SU-DHL-6 (cell line): ENCODE measurements at regions not wholly inside any gene's neighbourhood (a gene's known extent, or its start where the extent isn't known, plus 50 kb on each side); places are given as distances from the start of the nearest gene placed in this dataset.

ENCODE experiments used
- H2AFZ ChIP-seq: fragments of 200-600 bp; sonication (generic); 2 replicates; pipeline ENCODE4 v1.6.1; 2014; ENCODE audit warnings: low read depth, mild to moderate bottlenecking, moderate library complexity, mixed read lengths, antibody characterized with exemption, low read length; ENCODE audit not compliant: severe bottlenecking
- H3F3A ChIP-seq: fragments of 200-600 bp; shearing (Covaris generic); 2 replicates; pipeline ENCODE4 v1.6.0; 2016; ENCODE audit warnings: antibody characterized with exemption, mild to moderate bottlenecking; ENCODE audit not compliant: insufficient read depth
- H3K27ac ChIP-seq: fragments of 200-600 bp; sonication (generic); 2 replicates; pipeline ENCODE4 v1.5.1; 2016; ENCODE audit warnings: low read depth, mild to moderate bottlenecking, low read length, moderate library complexity, mixed read lengths
- H3K27me3 ChIP-seq: fragments of 200-600 bp; sonication (generic), shearing (Covaris generic); 2 replicates; pipeline ENCODE4 v1.6.0; 2014; ENCODE audit warnings: mild to moderate bottlenecking, low read length
- H3K36me3 ChIP-seq: fragments of 200-600 bp; sonication (generic); 2 replicates; pipeline ENCODE4 v1.6.1; 2014; ENCODE audit warnings: mild to moderate bottlenecking, low read length, mixed read lengths
- H3K4me2 ChIP-seq: fragments of 300-600, 200-600 bp; shearing (Covaris generic), sonication (generic); 2 replicates; pipeline ENCODE4 v1.6.0; 2014; ENCODE audit warnings: low read length, low read depth, mild to moderate bottlenecking; ENCODE audit not compliant: poor library complexity, severe bottlenecking
- H3K4me3 ChIP-seq: fragments of 200-600 bp; sonication (generic); 2 replicates; pipeline ENCODE4 v1.5.1; 2014; ENCODE audit warnings: antibody characterized with exemption, low read length, mild to moderate bottlenecking, mixed read lengths; ENCODE audit not compliant: insufficient read depth, poor library complexity, severe bottlenecking
- H3K79me2 ChIP-seq: fragments of 200-600 bp; sonication (generic); 2 replicates; pipeline ENCODE4 v1.6.1; 2014; ENCODE audit warnings: mild to moderate bottlenecking, low read length, moderate library complexity; ENCODE audit not compliant: insufficient read depth
- H3K9ac ChIP-seq: fragments of 200-600 bp; sonication (generic); 2 replicates; pipeline ENCODE4 v1.7.0; 2014; ENCODE audit warnings: mild to moderate bottlenecking, low read length
- H3K9me2 ChIP-seq: fragments of 200-600 bp; sonication (generic); replicated peaks from 2 replicates; pipeline ENCODE4 v1.6.1; 2014; ENCODE audit warnings: low read length; ENCODE audit not compliant: insufficient read depth
- H3K9me3 ChIP-seq: fragments of 200-600 bp; sonication (generic); 2 replicates; pipeline ENCODE4 v1.6.1; 2014; ENCODE audit warnings: low read length, mixed read lengths; ENCODE audit not compliant: insufficient read depth
- H4K20me1 ChIP-seq: fragments of 200-600 bp; sonication (generic); 2 replicates; pipeline ENCODE4 v1.6.1; 2014; ENCODE audit warnings: low read depth, mild to moderate bottlenecking, antibody characterized with exemption, low read length, moderate library complexity, mixed read lengths
- CTCF ChIP-seq: fragments of 200-600 bp; sonication (generic); IDR thresholded peaks from one replicate; pipeline ENCODE4 v1.5.1; 2017; ENCODE audit warnings: antibody characterized with exemption, mild to moderate bottlenecking, low read length, moderate library complexity; ENCODE audit not compliant: insufficient read depth, poor library complexity, severe bottlenecking
- EZH2phosphoT487 ChIP-seq: fragments of 200-600 bp; sonication (generic), shearing (Covaris generic); conservative IDR thresholded peaks from 2 replicates; pipeline ENCODE4 v1.6.1; 2018; ENCODE audit warnings: mild to moderate bottlenecking, antibody characterized with exemption, low read length, moderate library complexity, mixed read lengths

GRCh38 chr17:68812876-68813584 is 142.2 kb downstream of the ABCA8 start:
- TF ChIP-seq CTCF, result no peak
- no peak for TF ChIP-seq EZH2phosphoT487
- Histone ChIP-seq H3K9me2 (no peaks in the 10 kb centered on the region), H3K9ac (no peak overlapping the region), H4K20me1 (no peaks in the 10 kb centered on the region), H3K79me2 (no peaks in the 10 kb centered on the region), H3F3A (no peaks in the 10 kb centered on the region), H3K9me3 (no peaks in the 10 kb centered on the region), H3K4me2 (no peak overlapping the region), H3K36me3 (no peaks in the 10 kb centered on the region), H3K4me3 (no peak overlapping the region), H2AFZ (no peak overlapping the region), H3K27ac (no peak overlapping the region), H3K27me3 (no peaks in the 10 kb centered on the region)

GRCh38 chr17:68809148-68809547 is 146.0 kb downstream of the ABCA8 start:
- TF ChIP-seq EZH2phosphoT487, result no peak
- no peak for TF ChIP-seq CTCF
- Histone ChIP-seq H3K4me3 (no peak overlapping the region), H3F3A (no peaks in the 10 kb centered on the region), H3K9me2 (no peaks in the 10 kb centered on the region), H2AFZ (no peak overlapping the region), H4K20me1 (no peaks in the 10 kb centered on the region), H3K27ac (no peak overlapping the region), H3K79me2 (no peaks in the 10 kb centered on the region), H3K27me3 (no peaks in the 10 kb centered on the region), H3K9ac (no peak overlapping the region), H3K4me2 (no peak overlapping the region), H3K9me3 (no peaks in the 10 kb centered on the region), H3K36me3 (no peaks in the 10 kb centered on the region)

- H3K4me3 ChIP-seq, result no peak overlapping the region
- H3K79me2 ChIP-seq, result no peaks in the 10 kb centered on the region
- no peaks in the 10 kb centered on the region for H3K36me3 ChIP-seq
- no peaks in the 10 kb centered on the region for H3K9me2 ChIP-seq
- no peaks in the 10 kb centered on the region for H3F3A ChIP-seq
- no peak for TF ChIP-seq EZH2phosphoT487
- no peak for TF ChIP-seq CTCF
- no peak overlapping the region for H3K27ac ChIP-seq
- H3K4me2 ChIP-seq, result no peak overlapping the region
- H3K27me3 ChIP-seq, result no peaks in the 10 kb centered on the region
- no peaks in the 10 kb centered on the region for H3K9me3 ChIP-seq
- H4K20me1 ChIP-seq, result no peaks in the 10 kb centered on the region
- H2AFZ ChIP-seq, result no peak overlapping the region
- no peak overlapping the region for H3K9ac ChIP-seq
These were observed 147.0 kb downstream of the ABCA8 start for GRCh38 chr17:68807998-68808772.
